K562 (cell line): ENCODE measurements at regions not wholly inside any gene's neighbourhood (a gene's known extent, or its start where the extent isn't known, plus 50 kb on each side); places are given as distances from the start of the nearest gene placed in this dataset.

Experiments used
- ATAC-seq: fragments of 200-7000 bp; cut with Tn5 transposase; 3 replicates; pipeline ENCODE4 v1.9.1; 2020; ENCODE audit warnings: moderate library complexity
- BruUV-seq: library from RNA; stranded (reverse); fragments of 400-500 nt; replicated peaks from 2 replicates; lab custom pipeline; 2021; lab: Mats Ljungman, UMichigan
- CTCF ChIA-PET: fragments of 300-600 bp; formaldehyde crosslinking; extraction: SDS; loops from one replicate; lab custom pipeline; 2021; ENCODE audit warnings: low intra/inter-chr PET ratio; lab: Yijun Ruan, JAX
- POLR2A ChIA-PET: fragments of 300-600, 350-650 bp; sonication (Branson Sonifier 250); formaldehyde crosslinking; extraction: SDS; loops from one replicate; lab custom pipeline; 2021; ENCODE audit warnings: antibody characterized with exemption, inconsistent platforms; lab: Yijun Ruan, JAX
- DNase-seq, 4 experiments: peaks; one replicate each; pipeline versions ENCODE4 v3.0.0 to v3.0.0-alpha.2; 2011 to 2018; ENCODE audit warnings: low spot score in 3 of 4, mixed read lengths in 3 of 4; ENCODE audit errors: extremely low read depth in 1 of 4
- FAIRE-seq: peaks from 2 replicates; lab custom pipeline; 2011; peaks lifted over from hg19 to GRCh38; lab: Jason Lieb, UNC
- H2AFZ ChIP-seq: 2 replicates; pipeline ENCODE4 v1.6.0; 2011; ENCODE audit warnings: low read depth, low read length, control low read depth, inconsistent platforms
- H3K27ac ChIP-seq: fragments of 200-600 bp; 3 replicates; pipeline ENCODE4 v1.8.0; 2011; ENCODE audit warnings: low read depth, mild to moderate bottlenecking, control low read depth, inconsistent platforms, low read length, moderate library complexity, mixed read lengths; ENCODE audit errors: extremely low read depth
- H3K27me3 ChIP-seq, 2 experiments: fragments of 300-600 bp in 1 of 2; 2 replicates in 1 of 2; 3 replicates in 1 of 2; pipeline versions ENCODE4 v1.6.0 to v1.8.0; 2011; ENCODE audit warnings: inconsistent platforms in 2 of 2, low read length in 2 of 2, mild to moderate bottlenecking in 1 of 2, mixed read lengths in 1 of 2, moderate library complexity in 1 of 2; ENCODE audit not compliant: control insufficient read depth in 2 of 2, insufficient read depth in 2 of 2
- H3K36me3 ChIP-seq: fragments of 300-600 bp; 3 replicates; pipeline ENCODE4 v1.8.0; 2011; ENCODE audit warnings: mild to moderate bottlenecking, low read length, inconsistent platforms; ENCODE audit not compliant: control insufficient read depth, insufficient read depth
- H3K4me1 ChIP-seq, 2 experiments: fragments of 200-600 bp in 1 of 2; replicated peaks in 1 of 2; 2 replicates in 1 of 2; 3 replicates in 1 of 2; pipeline versions ENCODE4 v1.5.1 to v1.8.0; 2011; ENCODE audit warnings: inconsistent platforms in 2 of 2, low read length in 2 of 2, mild to moderate bottlenecking in 1 of 2, mixed read lengths in 1 of 2, moderate library complexity in 1 of 2; ENCODE audit not compliant: control insufficient read depth in 2 of 2, insufficient read depth in 2 of 2
- H3K4me2 ChIP-seq: 2 replicates; pipeline ENCODE4 v1.6.1; 2011; ENCODE audit warnings: low read length, control low read depth, inconsistent platforms, mixed read lengths; ENCODE audit not compliant: insufficient read depth
- H3K4me3 ChIP-seq: fragments of 200-600 bp; sonication (generic), shearing (Covaris generic); 2 replicates; pipeline ENCODE4 v1.5.1; 2016; ENCODE audit warnings: control low read depth, inconsistent platforms
- H3K79me2 ChIP-seq: fragments of 200-600 bp; 3 replicates; pipeline ENCODE4 v1.8.0; 2011; ENCODE audit warnings: low read length, inconsistent platforms; ENCODE audit not compliant: control insufficient read depth, insufficient read depth
- H3K9ac ChIP-seq, 2 experiments: 2 replicates each; pipeline versions ENCODE4 v1.6.0 to v1.6.1; 2011; ENCODE audit warnings: low read depth in 2 of 2, low read length in 2 of 2, control low read depth in 1 of 2, inconsistent platforms in 1 of 2, mild to moderate bottlenecking in 1 of 2, mixed read lengths in 1 of 2; ENCODE audit not compliant: insufficient read depth in 1 of 2
- H3K9me1 ChIP-seq: one replicate; pipeline ENCODE4 v1.6.0; 2011; ENCODE audit warnings: inconsistent platforms, mild to moderate bottlenecking, low read length, moderate library complexity; ENCODE audit not compliant: control insufficient read depth, insufficient read depth
- H3K9me3 ChIP-seq: replicated peaks from 2 replicates; pipeline ENCODE4 v1.5.1; 2011; ENCODE audit warnings: low read depth, low read length, inconsistent platforms; ENCODE audit not compliant: control insufficient read depth, insufficient read depth
- H4K20me1 ChIP-seq: replicated peaks from 2 replicates; pipeline ENCODE4 v1.6.1; 2011; ENCODE audit warnings: low read length, inconsistent platforms, mixed read lengths; ENCODE audit not compliant: control insufficient read depth, insufficient read depth
- BRCA1 ChIP-seq, 2 experiments: fragments of 450-650 bp in 1 of 2; sonication (generic) in 1 of 2; formaldehyde crosslinking in 1 of 2; IDR thresholded peaks; 2 replicates each; pipeline versions ENCODE4 v1.5.0 to v1.6.1; 2017 to 2020; ENCODE audit warnings: mild to moderate bottlenecking in 1 of 2, missing genetic modification reagents in 1 of 2
- CBFB ChIP-seq: sonication (generic); formaldehyde crosslinking; IDR thresholded peaks from 2 replicates; pipeline ENCODE4 v1.4.0; 2020; ENCODE audit warnings: mild to moderate bottlenecking, missing genetic modification reagents
- CREM ChIP-seq: IDR thresholded peaks from 2 replicates; pipeline ENCODE4 v1.6.1; 2014; ENCODE audit warnings: antibody characterized with exemption, low read depth
- HINFP ChIP-seq: fragments of 450-650 bp; conservative IDR thresholded peaks from 2 replicates; pipeline ENCODE4 v1.6.1; 2016; ENCODE audit warnings: missing genetic modification characterization, low read depth, mild to moderate bottlenecking, control low read depth, missing compliant biosample characterization
- HNRNPL ChIP-seq: fragments of 200-400 bp; formaldehyde crosslinking; IDR thresholded peaks from 2 replicates; pipeline ENCODE4 v1.6.1; 2017; ENCODE audit warnings: low read depth, mild to moderate bottlenecking, low read length
- MCM3 ChIP-seq: fragments of 450-650 bp; IDR thresholded peaks from 2 replicates; pipeline ENCODE4 v1.6.1; 2016
- POU5F1 ChIP-seq: fragments of 150-350 bp; IDR thresholded peaks from 2 replicates; pipeline ENCODE4 v1.6.1; 2014; ENCODE audit warnings: borderline replicate concordance, low read length, low read depth, mild to moderate bottlenecking; ENCODE audit not compliant: partially characterized antibody
- RAD21 ChIP-seq, 2 experiments: fragments of 250-450 bp in 1 of 2; fragments of 450-650 bp in 1 of 2; sonication (Bioruptor Pico) in 1 of 2; formaldehyde crosslinking in 1 of 2; IDR thresholded peaks in 1 of 2; conservative IDR thresholded peaks in 1 of 2; 2 replicates each; pipeline versions ENCODE4 v1.4.0 to v1.8.0; 2020 to 2022; ENCODE audit warnings: mild to moderate bottlenecking in 2 of 2, moderate library complexity in 1 of 2
- RBM17 ChIP-seq: fragments of 200-400 bp; formaldehyde crosslinking; IDR thresholded peaks from 2 replicates; pipeline ENCODE4 v1.6.1; 2017; ENCODE audit warnings: low read depth, mild to moderate bottlenecking, low read length, borderline replicate concordance
- TRIM28 ChIP-seq: fragments of 450-650 bp; IDR thresholded peaks from 2 replicates; pipeline ENCODE4 v1.6.1; 2017
- ZNF436 ChIP-seq: fragments of 250-450, 450-650 bp; sonication (Bioruptor Pico); formaldehyde crosslinking; IDR thresholded peaks from 2 replicates; pipeline ENCODE4 v1.7.0; 2020; ENCODE audit warnings: mild to moderate bottlenecking
- ZNF561 ChIP-seq: fragments of 450-650 bp; formaldehyde crosslinking; conservative IDR thresholded peaks from 2 replicates; pipeline ENCODE4 v1.4.0; 2020; ENCODE audit warnings: mild to moderate bottlenecking, moderate library complexity
- ZNF766 ChIP-seq: fragments of 200-800 bp; sonication (Bioruptor generic); conservative IDR thresholded peaks from 2 replicates; pipeline ENCODE4 v1.6.1; 2016; ENCODE audit warnings: missing genetic modification characterization, missing compliant biosample characterization
- ZSCAN32 ChIP-seq: fragments of 450-650 bp; formaldehyde crosslinking; IDR thresholded peaks from 2 replicates; pipeline ENCODE4 v1.4.0; 2020; ENCODE audit warnings: mild to moderate bottlenecking, moderate library complexity
- WGBS: fragments of 100-300 bp; shearing (Covaris generic); methylation state at CpG from one replicate; pipeline ENCODE4 v1.1.6; 2016; ENCODE audit warnings: low coverage, mixed read lengths; ENCODE audit not compliant: insufficient coverage; ENCODE audit errors: missing lambda C conversion rate; 5-methylcytosine and 5-hydroxymethylcytosine counted together
- in situ Hi-C: fragments of 300-500 bp; cut with MboI; formaldehyde crosslinking; loops from 4 replicates; pipeline ENCODE4 v1.15.0; 2018; ENCODE audit warnings: inconsistent platforms, mixed read lengths
- intact Hi-C: fragments of 100-400 bp; cut with micrococcal nuclease; formaldehyde crosslinking; loops from 2 replicates; pipeline ENCODE4 v1.14.2; 2022

GRCh38 chr2:5877360-5877759 lies 185.2 kb downstream of the SOX11 start:
- no peak overlapping the region for H3K4me3 ChIP-seq
- no peaks in the 10 kb centered on the region for H3K36me3 ChIP-seq
- H3K79me2 ChIP-seq, result no peaks in the 10 kb centered on the region
- no peak for FAIRE-seq
- intact Hi-C loops, result no loop called here
- 7% methylated on average over 4 of the region's 4 CpGs for WGBS
- no peak overlapping the region for H3K4me2 ChIP-seq
- no peak for TF ChIP-seq ZNF766 (CRISPR knock-in tag)
- TF ChIP-seq, all 486 proteins: peak for 0
- Histone ChIP-seq H3K9me1 (no peaks in the 10 kb centered on the region), H2AFZ (no peak overlapping the region), H3K9ac (no peak overlapping the region), H4K20me1 (no peaks in the 10 kb centered on the region), H3K4me1 (no peaks in the 10 kb centered on the region), H3K27ac (no peak overlapping the region), H3K27me3 (no peaks in the 10 kb centered on the region), H3K9me3 (peaks cover under 1% of the 10 kb centered on the region; the same call in 1 of the 2 replicates)
- DNase-seq, result no peak
- in situ Hi-C loops, result no loop called here
- BruUV-seq, result no TSS peak
- ATAC-seq, result no peak
- POLR2A ChIA-PET, result no interaction called here
- CTCF ChIA-PET, result no interaction called here

- Histone ChIP-seq H3K4me3 (no peak overlapping the region), H3K9ac (no peak overlapping the region), H3K36me3 (no peaks in the 10 kb centered on the region), H3K27ac (no peak overlapping the region), H3K4me1 (no peaks in the 10 kb centered on the region), H2AFZ (no peak overlapping the region), H3K9me1 (no peaks in the 10 kb centered on the region), H4K20me1 (no peaks in the 10 kb centered on the region), H3K27me3 (no peaks in the 10 kb centered on the region), H3K9me3 (no peaks in the 10 kb centered on the region), H3K4me2 (no peak overlapping the region), H3K79me2 (no peaks in the 10 kb centered on the region)
- 0% methylated on average over 5 of the region's 5 CpGs for WGBS
- DNase-seq, result no peak
- ChIA-PET CTCF (no interaction called here), POLR2A (no interaction called here)
- BruUV-seq, result no TSS peak
- no peak for FAIRE-seq
- intact Hi-C loops (no loop called here), in situ Hi-C loops (no loop called here)
- ATAC-seq, result no peak
- TF ChIP-seq RAD21 (CRISPR knock-in tag; conservative IDR thresholded peaks at IDR 0.05 in 1 of 2, IDR thresholded peaks at IDR 0.05 in 1 of 2) (no peak), TRIM28 (no peak), HINFP (tag) (no peak), ZNF561 (CRISPR knock-in tag) (no peak), RBM17 (no peak), CREM (no peak), ZSCAN32 (CRISPR knock-in tag) (no peak), ZNF436 (no peak), MCM3 (no peak), HNRNPL (no peak), CBFB (no peak), BRCA1 (IDR thresholded peaks at IDR 0.05) (no peak), BRCA1 (CRISPR knock-in tag; IDR thresholded peaks at IDR 0.05) (no peak), POU5F1 (no peak)
These were observed 193.4 kb downstream of the SOX11 start for GRCh38 chr2:5885451-5886173.
